Upper lobe of left lung (tissue), 6 donors: ENCODE measurements at regions not wholly inside any gene's neighbourhood (a gene's known extent, or its start where the extent isn't known, plus 50 kb on each side); places are given as distances from the start of the nearest gene placed in this dataset.

ENCODE experiments used
- ATAC-seq, 2 donors: fragments of 200-7000 bp; cut with Tn5 transposase; one replicate each; pipeline ENCODE4 v1.9.1; 2022; ENCODE audit warnings: mild to moderate bottlenecking in 2 of 2, moderate library complexity in 2 of 2; ENCODE audit not compliant: low FRiP score in 2 of 2
- DNase-seq, 2 donors: peaks; one replicate each; pipeline ENCODE4 v3.0.0-alpha.2; 2019 to 2020
- H3K27ac ChIP-seq, 4 donors: fragments of 200-600 bp; sonication (generic); one replicate each; pipeline ENCODE4 v1.5.1; 2016 to 2019
- H3K27me3 ChIP-seq, 4 donors: fragments of 200-600 bp; sonication (generic); one replicate each; pipeline ENCODE4 v1.5.1; 2017 to 2019
- H3K36me3 ChIP-seq, 4 donors: fragments of 200-600 bp; sonication (generic); one replicate each; pipeline ENCODE4 v1.5.1; 2016 to 2019
- H3K4me1 ChIP-seq, 4 donors: fragments of 200-600 bp; sonication (generic); one replicate each; pipeline ENCODE4 v1.5.1; 2018 to 2019
- H3K4me3 ChIP-seq, 4 donors: fragments of 200-600 bp; sonication (generic); one replicate each; pipeline ENCODE4 v1.5.1; 2017 to 2019; ENCODE audit warnings: mild to moderate bottlenecking in 2 of 4, moderate library complexity in 1 of 4
- H3K9me3 ChIP-seq, 4 donors: fragments of 200-600 bp; sonication (generic); one replicate each; pipeline ENCODE4 v1.5.1; 2018 to 2019
- EP300 ChIP-seq, 4 donors: sonication (generic); formaldehyde crosslinking; IDR thresholded peaks; one replicate each; pipeline ENCODE4 v1.5.1; 2017; ENCODE audit warnings: antibody characterized with exemption in 4 of 4, control low read depth in 2 of 4
- POLR2A ChIP-seq, 4 donors: fragments of 450-650 bp; IDR thresholded peaks; one replicate each; pipeline ENCODE4 v1.5.1; 2016 to 2017; ENCODE audit warnings: antibody characterized with exemption in 4 of 4, mild to moderate bottlenecking in 2 of 4
- POLR2AphosphoS5 ChIP-seq, 2 donors: sonication (generic); formaldehyde crosslinking; IDR thresholded peaks; one replicate each; pipeline ENCODE4 v1.5.1; 2017; ENCODE audit warnings: antibody characterized with exemption in 2 of 2
- WGBS, 2 donors: methylation state at CpG; one replicate each; pipeline ENCODE4 v1.1.5; 2017 to 2018; 5-methylcytosine and 5-hydroxymethylcytosine counted together
- TF ChIP-seq, protein P1 (sequence below), 6 experiments: fragments of 450-650 bp in 4 of 6; fragments of 200-600 bp in 2 of 6; sonication (generic) in 2 of 6; IDR thresholded peaks; one replicate each; pipeline ENCODE4 v1.5.1; 2016 to 2019; ENCODE audit warnings: antibody characterized with exemption in 6 of 6
- donor health status: DM: no; HTN: no; CAD: no; lungs with moderate emphysema.
- donor health status: DM: no; HTN: yes; CAD: no; lungs with severe emphysema.

DNA sequence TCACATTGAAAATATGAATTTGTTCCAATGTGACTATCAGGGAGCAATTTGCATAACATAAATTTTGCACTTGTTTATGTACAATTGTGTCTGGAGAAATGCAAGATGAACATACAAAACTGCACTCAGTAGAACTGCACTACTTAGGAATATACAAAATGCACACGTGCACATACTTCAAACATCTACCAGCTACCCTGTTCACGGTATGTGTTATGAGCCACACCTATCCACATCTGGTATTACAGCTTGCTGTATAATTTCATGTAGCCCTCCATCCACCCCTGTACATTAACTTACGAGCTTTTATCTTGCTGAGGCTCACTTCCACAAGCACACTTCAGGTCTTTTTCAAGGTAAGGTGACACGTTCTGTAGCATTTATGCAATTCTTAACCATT lies 373.5 kb upstream of the ZEB2 start:
- ATAC-seq: no peak

DNA sequence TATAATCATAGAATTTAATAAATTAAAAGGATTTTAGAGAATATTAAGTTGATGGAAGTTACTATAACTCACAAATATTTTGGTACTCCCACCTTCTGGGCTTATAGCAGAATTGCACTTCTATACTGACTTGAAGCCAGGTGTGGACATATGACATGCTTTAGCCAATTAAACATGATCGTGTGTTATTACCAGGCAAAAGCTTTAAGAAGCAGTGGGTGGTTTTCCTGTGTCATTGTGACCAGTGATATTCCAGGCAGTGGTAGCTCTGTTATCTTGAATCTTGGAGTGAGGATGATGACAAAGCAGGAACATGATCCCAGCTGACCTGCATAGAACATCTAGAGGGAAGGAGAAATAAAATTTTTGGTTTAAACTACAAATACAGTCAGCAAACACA lies 370.9 kb upstream of the ZEB2 start:
- Histone ChIP-seq H3K27me3 (no peaks in the 10 kb centered on the region), H3K27ac (no peak overlapping the region), H3K9me3 (no peaks in the 10 kb centered on the region), H3K4me1 (peaks cover 0 to 5% (median 0%) of the 10 kb centered on the region in 4 donors), H3K4me3 (no peak overlapping the region), H3K36me3 (no peaks in the 10 kb centered on the region)
- WGBS, 2 donors: 26 to 42% methylated on average over 1 of the region's 1 CpG
- TF ChIP-seq, protein P1, sequence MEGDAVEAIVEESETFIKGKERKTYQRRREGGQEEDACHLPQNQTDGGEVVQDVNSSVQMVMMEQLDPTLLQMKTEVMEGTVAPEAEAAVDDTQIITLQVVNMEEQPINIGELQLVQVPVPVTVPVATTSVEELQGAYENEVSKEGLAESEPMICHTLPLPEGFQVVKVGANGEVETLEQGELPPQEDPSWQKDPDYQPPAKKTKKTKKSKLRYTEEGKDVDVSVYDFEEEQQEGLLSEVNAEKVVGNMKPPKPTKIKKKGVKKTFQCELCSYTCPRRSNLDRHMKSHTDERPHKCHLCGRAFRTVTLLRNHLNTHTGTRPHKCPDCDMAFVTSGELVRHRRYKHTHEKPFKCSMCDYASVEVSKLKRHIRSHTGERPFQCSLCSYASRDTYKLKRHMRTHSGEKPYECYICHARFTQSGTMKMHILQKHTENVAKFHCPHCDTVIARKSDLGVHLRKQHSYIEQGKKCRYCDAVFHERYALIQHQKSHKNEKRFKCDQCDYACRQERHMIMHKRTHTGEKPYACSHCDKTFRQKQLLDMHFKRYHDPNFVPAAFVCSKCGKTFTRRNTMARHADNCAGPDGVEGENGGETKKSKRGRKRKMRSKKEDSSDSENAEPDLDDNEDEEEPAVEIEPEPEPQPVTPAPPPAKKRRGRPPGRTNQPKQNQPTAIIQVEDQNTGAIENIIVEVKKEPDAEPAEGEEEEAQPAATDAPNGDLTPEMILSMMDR (IDR thresholded peaks at IDR 0.05): peak in 1 of 6 experiments; percentile 11
- TF ChIP-seq EP300 (IDR thresholded peaks at IDR 0.05) (no peak), POLR2AphosphoS5 (IDR thresholded peaks at IDR 0.05) (no peak)
- DNase-seq: no peak
- ATAC-seq: no peak

More for the DNA sequence above, 373.5 kb upstream of the ZEB2 start:
- Histone ChIP-seq H3K27ac (no peak overlapping the region), H3K4me3 (no peak overlapping the region), H3K9me3 (no peaks in the 10 kb centered on the region), H3K27me3 (no peaks in the 10 kb centered on the region), H3K36me3 (no peaks in the 10 kb centered on the region), H3K4me1 (peaks cover 0 to 5% (median 0%) of the 10 kb centered on the region in 4 donors)
- TF ChIP-seq, protein P1 (IDR thresholded peaks at IDR 0.05): no peak
- no peak for TF ChIP-seq POLR2A (IDR thresholded peaks at IDR 0.05)
- no peak for TF ChIP-seq EP300 (IDR thresholded peaks at IDR 0.05)
- TF ChIP-seq POLR2AphosphoS5 (IDR thresholded peaks at IDR 0.05): no peak
- WGBS, 2 donors: 87% methylated on average over 4 of the region's 4 CpGs
- DNase-seq: no peak

DNA sequence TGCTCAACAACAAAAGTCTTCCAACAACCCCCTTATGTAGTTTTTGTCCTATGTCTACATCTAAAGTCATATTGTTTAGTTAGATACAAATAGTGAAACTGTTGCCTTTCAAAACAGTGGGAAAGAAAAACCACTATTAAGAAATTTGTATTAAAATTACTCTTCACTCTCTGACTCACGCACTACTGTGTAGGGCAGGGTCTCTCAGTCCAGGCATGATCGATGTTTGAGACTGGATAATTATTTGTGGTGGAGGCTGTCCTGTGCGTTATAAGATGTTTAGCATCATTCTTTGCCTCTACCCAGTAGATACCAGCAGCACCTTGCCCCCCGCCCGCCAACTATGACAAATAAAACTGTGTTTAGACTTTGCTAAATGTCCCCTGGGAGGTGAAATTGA lies 369.4 kb upstream of the ZEB2 start:
- DNase-seq (no peak), ATAC-seq (no peak)
- no peaks in the 10 kb centered on the region for H3K36me3 ChIP-seq
- no peak for TF ChIP-seq EP300 (IDR thresholded peaks at IDR 0.05)
- no peak for TF ChIP-seq POLR2A (IDR thresholded peaks at IDR 0.05)
- no peak for TF ChIP-seq POLR2AphosphoS5 (IDR thresholded peaks at IDR 0.05)
- TF ChIP-seq, protein P1 (IDR thresholded peaks at IDR 0.05): no peak
- H3K27me3 ChIP-seq: no peaks in the 10 kb centered on the region
- no peaks in the 10 kb centered on the region for H3K9me3 ChIP-seq
- H3K4me3 ChIP-seq: no peak overlapping the region
- WGBS, 2 donors: 92 to 96% methylated on average over 5 of the region's 5 CpGs
- H3K4me1 ChIP-seq: peaks cover 0 to 5% (median 0%) of the 10 kb centered on the region in 4 donors
- no peak overlapping the region for H3K27ac ChIP-seq

DNA sequence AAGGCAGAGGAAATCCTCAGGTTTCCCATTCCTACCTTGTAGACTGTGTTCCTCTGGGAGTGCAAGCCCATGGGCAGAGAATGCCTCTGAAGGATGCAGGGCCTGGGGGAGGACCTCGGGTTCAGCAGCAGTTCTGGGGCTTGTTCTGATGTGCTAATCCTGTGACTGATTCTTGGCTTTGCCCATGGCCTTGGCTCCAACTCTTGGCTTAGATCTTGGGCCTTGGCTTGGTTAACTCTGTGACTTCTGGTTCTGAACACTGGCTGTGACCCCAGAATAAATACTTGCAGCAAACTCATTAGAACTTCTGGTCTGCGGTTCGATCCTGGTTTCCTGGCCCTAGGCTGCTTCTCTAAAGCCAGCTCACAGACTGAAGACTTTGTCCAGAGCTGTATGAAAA lies 366.9 kb upstream of the ZEB2 start:
- 72% methylated on average over 3 of the region's 3 CpGs for WGBS, 2 donors
- Histone ChIP-seq H3K4me1 (peaks cover 0 to 5% (median 0%) of the 10 kb centered on the region in 4 donors), H3K36me3 (no peaks in the 10 kb centered on the region), H3K27ac (no peak overlapping the region), H3K4me3 (no peak overlapping the region), H3K27me3 (no peaks in the 10 kb centered on the region), H3K9me3 (no peaks in the 10 kb centered on the region)
- no peak for DNase-seq
- peak in 1 of 2 donors; percentile 60 for ATAC-seq
- no peak for TF ChIP-seq EP300 (IDR thresholded peaks at IDR 0.05)
- TF ChIP-seq, protein P1 (IDR thresholded peaks at IDR 0.05): no peak
- TF ChIP-seq POLR2A (IDR thresholded peaks at IDR 0.05): no peak
- TF ChIP-seq POLR2AphosphoS5 (IDR thresholded peaks at IDR 0.05): no peak

DNA sequence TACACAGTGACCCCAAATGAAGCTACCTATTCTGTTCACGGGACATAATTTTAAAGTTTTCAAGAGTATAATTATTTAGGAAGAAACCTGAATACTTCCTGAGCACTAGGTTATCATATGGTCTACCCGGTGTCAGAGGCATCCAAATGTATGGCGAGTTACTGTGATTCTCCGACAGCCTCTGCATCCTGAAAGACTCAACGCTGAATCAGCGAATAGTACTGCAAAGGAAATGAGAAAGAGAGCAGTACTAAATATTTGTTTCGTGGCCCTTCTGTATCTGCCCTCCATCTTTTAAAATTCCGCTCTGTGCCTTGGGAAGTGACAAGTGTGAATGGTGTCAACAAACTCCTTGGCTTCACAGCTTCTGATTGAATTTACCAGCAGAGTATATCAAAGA lies 358.0 kb upstream of the ZEB2 start:
- H3K27ac ChIP-seq: no peak overlapping the region
- ATAC-seq (no peak), DNase-seq (no peak)
- H3K9me3 ChIP-seq: no peaks in the 10 kb centered on the region
- H3K36me3 ChIP-seq: no peaks in the 10 kb centered on the region
- H3K4me3 ChIP-seq: no peak overlapping the region
- 92 to 97% methylated on average over 8 of the region's 8 CpGs for WGBS, 2 donors
- no peaks in the 10 kb centered on the region for H3K4me1 ChIP-seq
- TF ChIP-seq, protein P1 (IDR thresholded peaks at IDR 0.05): no peak
- no peak for TF ChIP-seq EP300 (IDR thresholded peaks at IDR 0.05)
- TF ChIP-seq POLR2AphosphoS5 (IDR thresholded peaks at IDR 0.05): no peak
- no peak for TF ChIP-seq POLR2A (IDR thresholded peaks at IDR 0.05)
- H3K27me3 ChIP-seq: no peaks in the 10 kb centered on the region
